HG03521 (cell line): ENCODE measurements at regions not wholly inside any gene's neighbourhood (a gene's known extent, or its start where the extent isn't known, plus 50 kb on each side); places are given as distances from the start of the nearest gene placed in this dataset.

Experiments used
- ATAC-seq: cut with Tn5 transposase; IDR thresholded peaks from one replicate; pipeline ENCODE4 v1.9.1; 2021; ENCODE audit warnings: mild to moderate bottlenecking, moderate library complexity; ENCODE audit not compliant: unreplicated experiment

GRCh38 chr7:41808541-41808940, 105.7 kb upstream of the INHBA start:
- ATAC-seq: no peak

GRCh38 chr7:41803569-41803968, 100.7 kb upstream of the INHBA start:
- ATAC-seq: no peak

GRCh38 chr7:41796331-41796730, 93.4 kb upstream of the INHBA start:
- ATAC-seq: no peak

GRCh38 chr7:41795276-41795833, 92.5 kb upstream of the INHBA start:
- ATAC-seq: no peak

- ATAC-seq: no peak
Measured at GRCh38 chr7:41793556-41793955, 90.7 kb upstream of the INHBA start.

- no peak for ATAC-seq
Measured at GRCh38 chr7:41792120-41792519, 89.2 kb upstream of the INHBA start.

GRCh38 chr7:41788556-41788955, 85.7 kb upstream of the INHBA start:
- ATAC-seq: no peak

GRCh38 chr7:41787651-41788350, 84.9 kb upstream of the INHBA start:
- no peak for ATAC-seq

- no peak for ATAC-seq
Measured at GRCh38 chr7:41786944-41787343, 84.1 kb upstream of the INHBA start.

GRCh38 chr7:41786404-41786803, 83.5 kb upstream of the INHBA start:
- ATAC-seq: no peak

- no peak for ATAC-seq
Measured at GRCh38 chr7:41785840-41786239, 83.0 kb upstream of the INHBA start.

GRCh38 chr7:41785265-41785664, 82.4 kb upstream of the INHBA start:
- ATAC-seq: no peak

- no peak for ATAC-seq
Measured at GRCh38 chr7:41779918-41780317, 77.0 kb upstream of the INHBA start.

- ATAC-seq: no peak
Measured at GRCh38 chr7:41777894-41778596, 75.2 kb upstream of the INHBA start.

GRCh38 chr7:41774966-41775365, 72.1 kb upstream of the INHBA start:
- no peak for ATAC-seq

- no peak for ATAC-seq
Measured at GRCh38 chr7:41773756-41774155, 70.9 kb upstream of the INHBA start.

GRCh38 chr7:41771717-41772116, 68.8 kb upstream of the INHBA start:
- ATAC-seq: no peak

- no peak for ATAC-seq
Measured at GRCh38 chr7:41769162-41769561, 66.3 kb upstream of the INHBA start.

GRCh38 chr7:41763626-41764025, 60.7 kb upstream of the INHBA start:
- ATAC-seq: no peak

- ATAC-seq: no peak
Measured at GRCh38 chr7:41762641-41763040, 59.8 kb upstream of the INHBA start.

- no peak for ATAC-seq
Measured at GRCh38 chr7:41760293-41760692, 57.4 kb upstream of the INHBA start.

- no peak for ATAC-seq
Measured at GRCh38 chr7:41758321-41758720, 55.4 kb upstream of the INHBA start.
